Neural cell (in vitro differentiated cells): ENCODE measurements at regions not wholly inside any gene's neighbourhood (a gene's known extent, or its start where the extent isn't known, plus 50 kb on each side); places are given as distances from the start of the nearest gene placed in this dataset.

Experiments
- H2AFZ ChIP-seq: fragments of 200-600, 300-800 bp; sonication (generic), shearing (Covaris generic); 2 replicates; pipeline ENCODE4 v1.6.0; 2014; ENCODE audit warnings: low read depth, mild to moderate bottlenecking, antibody characterized with exemption, low read length, moderate library complexity
- H3F3A ChIP-seq: fragments of 200-600 bp; shearing (Covaris generic); 2 replicates; pipeline ENCODE4 v1.6.1; 2016; ENCODE audit warnings: mild to moderate bottlenecking, moderate library complexity, mixed read lengths, antibody characterized with exemption, low read length; ENCODE audit not compliant: insufficient read depth, poor library complexity, severe bottlenecking
- H3K27ac ChIP-seq: fragments of 200-600, 300-800 bp; sonication (generic), shearing (Covaris generic); 2 replicates; pipeline ENCODE4 v1.5.1; 2014; ENCODE audit warnings: mild to moderate bottlenecking, low read length, moderate library complexity
- H3K27me3 ChIP-seq: fragments of 300-800, 200-600 bp; sonication (generic), shearing (Covaris generic); 2 replicates; pipeline ENCODE4 v1.6.0; 2014; ENCODE audit warnings: mild to moderate bottlenecking, low read depth, low read length, moderate library complexity; ENCODE audit not compliant: insufficient read depth
- H3K36me3 ChIP-seq: fragments of 300-800, 200-600 bp; sonication (generic), shearing (Covaris generic); 2 replicates; pipeline ENCODE4 v1.5.1; 2014; ENCODE audit warnings: mild to moderate bottlenecking, antibody characterized with exemption, low read length, moderate library complexity; ENCODE audit not compliant: insufficient read depth
- H3K4me2 ChIP-seq: fragments of 300-800, 200-600 bp; sonication (generic), shearing (Covaris generic); 2 replicates; pipeline ENCODE4 v1.6.0; 2014; ENCODE audit warnings: mild to moderate bottlenecking, low read length
- H3K4me3 ChIP-seq: fragments of 300-800, 200-600 bp; sonication (generic), shearing (Covaris generic); 2 replicates; pipeline ENCODE4 v1.5.1; 2014; ENCODE audit warnings: mild to moderate bottlenecking, low read length, moderate library complexity
- H3K79me2 ChIP-seq: fragments of 200-600 bp; shearing (Covaris generic); replicated peaks from 2 replicates; pipeline ENCODE4 v1.6.0; 2014; ENCODE audit warnings: mild to moderate bottlenecking, low read length, moderate library complexity; ENCODE audit not compliant: insufficient read depth
- H3K9ac ChIP-seq: fragments of 300-800, 200-600 bp; sonication (generic), shearing (Covaris generic); 2 replicates; pipeline ENCODE4 v1.6.1; 2016; ENCODE audit warnings: mild to moderate bottlenecking, low read length, mixed read lengths
- H3K9me2 ChIP-seq: fragments of 200-600 bp; shearing (Covaris generic); 2 replicates; pipeline ENCODE4 v1.6.1; 2016; ENCODE audit warnings: mild to moderate bottlenecking, low read length, mixed read lengths; ENCODE audit not compliant: insufficient read depth
- H3K9me3 ChIP-seq: fragments of 200-600, 300-800 bp; sonication (generic), shearing (Covaris generic); 2 replicates; pipeline ENCODE4 v1.6.1; 2016; ENCODE audit warnings: mild to moderate bottlenecking, mixed run types, low read length, moderate library complexity, mixed read lengths
- H4K20me1 ChIP-seq: fragments of 200-600 bp; shearing (Covaris generic); 2 replicates; pipeline ENCODE4 v1.6.1; 2016; ENCODE audit warnings: mild to moderate bottlenecking, mixed run types; ENCODE audit not compliant: insufficient read depth
- EP300 ChIP-seq: fragments of 450-650 bp; conservative IDR thresholded peaks from 2 replicates; pipeline ENCODE4 v1.6.1; 2014; ENCODE audit warnings: antibody characterized with exemption, mild to moderate bottlenecking, moderate library complexity; ENCODE audit not compliant: poor library complexity, severe bottlenecking
- EZH2 ChIP-seq: fragments of 200-600, 300-800 bp; shearing (Covaris generic), sonication (generic); IDR thresholded peaks from 2 replicates; pipeline ENCODE4 v1.6.1; 2014; ENCODE audit warnings: antibody characterized with exemption, low read length, borderline replicate concordance, mild to moderate bottlenecking; ENCODE audit not compliant: insufficient read depth, poor library complexity, severe bottlenecking
- RAD21 ChIP-seq: fragments of 450-650 bp; conservative IDR thresholded peaks from 2 replicates; pipeline ENCODE4 v1.6.1; 2014; ENCODE audit warnings: antibody characterized with exemption, mild to moderate bottlenecking, moderate library complexity
- SMC3 ChIP-seq: fragments of 450-650 bp; conservative IDR thresholded peaks from 2 replicates; pipeline ENCODE4 v1.6.1; 2014; ENCODE audit warnings: antibody characterized with exemption, mild to moderate bottlenecking, moderate library complexity; ENCODE audit not compliant: poor library complexity
- TAF1 ChIP-seq: IDR thresholded peaks from 2 replicates; pipeline ENCODE4 v1.6.1; 2012; ENCODE audit warnings: low read depth
- TF ChIP-seq, protein P1 (sequence below): IDR thresholded peaks from 2 replicates; pipeline ENCODE4 v1.6.1; 2012; ENCODE audit warnings: borderline replicate concordance
- TF ChIP-seq, protein P2 (sequence below): fragments of 450-650 bp; IDR thresholded peaks from 2 replicates; pipeline ENCODE4 v1.5.1; 2014; ENCODE audit warnings: antibody characterized with exemption, mild to moderate bottlenecking, moderate library complexity; ENCODE audit not compliant: poor library complexity, severe bottlenecking

DNA sequence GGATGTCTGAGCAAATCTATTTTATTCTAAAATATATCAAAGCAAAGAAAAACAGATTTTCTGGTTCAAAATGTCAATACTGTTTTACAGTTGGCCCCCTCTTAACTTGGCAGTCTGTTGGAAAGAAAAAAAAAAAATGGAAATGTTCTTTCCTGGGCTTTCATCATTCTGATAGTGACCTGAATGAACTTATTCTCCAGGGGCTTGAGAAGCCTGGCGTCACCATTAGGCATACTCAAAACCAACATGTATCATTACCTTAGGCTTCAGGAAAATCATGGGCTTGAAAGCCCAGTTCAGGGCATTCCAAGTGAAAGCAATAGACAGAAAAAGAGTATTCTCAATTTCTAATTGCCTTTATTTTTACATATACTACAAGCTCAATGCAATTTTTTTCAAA, 283.7 kb upstream of the PUM3 start:
- TF ChIP-seq SMC3 = no peak
- TF ChIP-seq, protein P1, sequence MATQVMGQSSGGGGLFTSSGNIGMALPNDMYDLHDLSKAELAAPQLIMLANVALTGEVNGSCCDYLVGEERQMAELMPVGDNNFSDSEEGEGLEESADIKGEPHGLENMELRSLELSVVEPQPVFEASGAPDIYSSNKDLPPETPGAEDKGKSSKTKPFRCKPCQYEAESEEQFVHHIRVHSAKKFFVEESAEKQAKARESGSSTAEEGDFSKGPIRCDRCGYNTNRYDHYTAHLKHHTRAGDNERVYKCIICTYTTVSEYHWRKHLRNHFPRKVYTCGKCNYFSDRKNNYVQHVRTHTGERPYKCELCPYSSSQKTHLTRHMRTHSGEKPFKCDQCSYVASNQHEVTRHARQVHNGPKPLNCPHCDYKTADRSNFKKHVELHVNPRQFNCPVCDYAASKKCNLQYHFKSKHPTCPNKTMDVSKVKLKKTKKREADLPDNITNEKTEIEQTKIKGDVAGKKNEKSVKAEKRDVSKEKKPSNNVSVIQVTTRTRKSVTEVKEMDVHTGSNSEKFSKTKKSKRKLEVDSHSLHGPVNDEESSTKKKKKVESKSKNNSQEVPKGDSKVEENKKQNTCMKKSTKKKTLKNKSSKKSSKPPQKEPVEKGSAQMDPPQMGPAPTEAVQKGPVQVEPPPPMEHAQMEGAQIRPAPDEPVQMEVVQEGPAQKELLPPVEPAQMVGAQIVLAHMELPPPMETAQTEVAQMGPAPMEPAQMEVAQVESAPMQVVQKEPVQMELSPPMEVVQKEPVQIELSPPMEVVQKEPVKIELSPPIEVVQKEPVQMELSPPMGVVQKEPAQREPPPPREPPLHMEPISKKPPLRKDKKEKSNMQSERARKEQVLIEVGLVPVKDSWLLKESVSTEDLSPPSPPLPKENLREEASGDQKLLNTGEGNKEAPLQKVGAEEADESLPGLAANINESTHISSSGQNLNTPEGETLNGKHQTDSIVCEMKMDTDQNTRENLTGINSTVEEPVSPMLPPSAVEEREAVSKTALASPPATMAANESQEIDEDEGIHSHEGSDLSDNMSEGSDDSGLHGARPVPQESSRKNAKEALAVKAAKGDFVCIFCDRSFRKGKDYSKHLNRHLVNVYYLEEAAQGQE = no peak
- no peak for TF ChIP-seq EP300
- TF ChIP-seq, protein P2, sequence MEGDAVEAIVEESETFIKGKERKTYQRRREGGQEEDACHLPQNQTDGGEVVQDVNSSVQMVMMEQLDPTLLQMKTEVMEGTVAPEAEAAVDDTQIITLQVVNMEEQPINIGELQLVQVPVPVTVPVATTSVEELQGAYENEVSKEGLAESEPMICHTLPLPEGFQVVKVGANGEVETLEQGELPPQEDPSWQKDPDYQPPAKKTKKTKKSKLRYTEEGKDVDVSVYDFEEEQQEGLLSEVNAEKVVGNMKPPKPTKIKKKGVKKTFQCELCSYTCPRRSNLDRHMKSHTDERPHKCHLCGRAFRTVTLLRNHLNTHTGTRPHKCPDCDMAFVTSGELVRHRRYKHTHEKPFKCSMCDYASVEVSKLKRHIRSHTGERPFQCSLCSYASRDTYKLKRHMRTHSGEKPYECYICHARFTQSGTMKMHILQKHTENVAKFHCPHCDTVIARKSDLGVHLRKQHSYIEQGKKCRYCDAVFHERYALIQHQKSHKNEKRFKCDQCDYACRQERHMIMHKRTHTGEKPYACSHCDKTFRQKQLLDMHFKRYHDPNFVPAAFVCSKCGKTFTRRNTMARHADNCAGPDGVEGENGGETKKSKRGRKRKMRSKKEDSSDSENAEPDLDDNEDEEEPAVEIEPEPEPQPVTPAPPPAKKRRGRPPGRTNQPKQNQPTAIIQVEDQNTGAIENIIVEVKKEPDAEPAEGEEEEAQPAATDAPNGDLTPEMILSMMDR = no peak
- TF ChIP-seq EZH2 = no peak
- no peak for TF ChIP-seq RAD21
- no peak for TF ChIP-seq TAF1
- H3K36me3 ChIP-seq = no peaks in the 10 kb centered on the region
- H3K79me2 ChIP-seq = no peaks in the 10 kb centered on the region
- no peak overlapping the region for H3K4me3 ChIP-seq
- H3K9me2 ChIP-seq = no peaks in the 10 kb centered on the region
- no peaks in the 10 kb centered on the region for H4K20me1 ChIP-seq
- no peaks in the 10 kb centered on the region for H3F3A ChIP-seq
- H3K9me3 ChIP-seq = no peaks in the 10 kb centered on the region
- H3K4me2 ChIP-seq = no peak overlapping the region
- no peak overlapping the region for H3K9ac ChIP-seq
- no peak overlapping the region for H3K27ac ChIP-seq
- H2AFZ ChIP-seq = no peak overlapping the region
- H3K27me3 ChIP-seq = no peaks in the 10 kb centered on the region

DNA sequence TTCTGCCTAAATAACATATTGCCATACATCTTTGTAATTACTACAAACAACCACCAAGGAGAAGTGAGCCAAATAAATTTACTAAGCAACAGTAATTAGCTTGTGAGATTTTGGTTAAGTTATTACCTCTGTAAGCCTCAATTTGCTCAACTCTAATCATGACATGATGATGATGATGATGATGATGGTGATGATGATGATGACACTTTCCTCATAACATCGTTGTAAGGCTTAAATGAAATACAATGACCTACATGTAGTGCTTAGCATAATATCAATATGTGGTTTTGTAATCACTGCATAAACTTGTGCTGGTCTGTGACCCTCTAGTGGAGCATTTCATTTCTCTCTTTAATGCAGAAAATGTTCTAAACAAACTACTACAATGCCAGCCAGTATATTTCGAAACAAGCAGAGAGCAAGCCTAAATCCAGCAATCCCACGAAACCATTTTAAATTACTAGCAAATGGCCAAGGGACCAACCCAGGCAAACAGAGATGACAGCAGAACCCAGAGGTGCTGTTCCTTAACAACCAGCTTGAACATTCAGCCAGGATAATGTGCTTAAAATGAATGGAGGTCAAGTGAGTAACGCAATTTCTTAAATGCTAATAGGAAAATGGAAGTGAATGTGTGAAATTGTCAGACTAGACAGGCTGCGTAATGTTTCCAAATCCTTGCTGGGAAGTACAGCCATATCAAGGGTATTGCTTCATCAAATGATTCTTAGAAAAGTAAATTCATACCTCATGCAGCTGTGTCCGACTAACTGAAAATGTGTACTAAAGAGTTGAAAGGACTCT, 281.9 kb upstream of the PUM3 start:
- no peaks in the 10 kb centered on the region for H4K20me1 ChIP-seq
- TF ChIP-seq TAF1 = no peak
- TF ChIP-seq, protein P2 = no peak
- H3K27me3 ChIP-seq = no peaks in the 10 kb centered on the region
- no peaks in the 10 kb centered on the region for H3F3A ChIP-seq
- H2AFZ ChIP-seq = no peak overlapping the region
- H3K9me3 ChIP-seq = no peaks in the 10 kb centered on the region
- H3K9ac ChIP-seq = no peak overlapping the region
- no peak overlapping the region for H3K27ac ChIP-seq
- H3K9me2 ChIP-seq = no peaks in the 10 kb centered on the region
- H3K4me3 ChIP-seq = no peak overlapping the region
- H3K4me2 ChIP-seq = no peak overlapping the region
- no peaks in the 10 kb centered on the region for H3K36me3 ChIP-seq
- no peaks in the 10 kb centered on the region for H3K79me2 ChIP-seq
